ENCODE measurements at regions not wholly inside any gene's neighbourhood (a gene's known extent, or its start where the extent isn't known, plus 50 kb on each side); places are given as distances from the start of the nearest gene placed in this dataset.

GRCh38 chr5:68154119-68154857 is 61.3 kb upstream of the PIK3R1 start:
- Mint-ChIP-seq H3K27ac (ENCODE audit: unreplicated experiment) (no peak overlapping the region), H3K9me3 (ENCODE audit: unreplicated experiment) (no peaks in the 10 kb centered on the region), H3K27me3 (ENCODE audit: low read depth, unreplicated experiment) (no peaks in the 10 kb centered on the region), H3K4me3 (ENCODE audit: unreplicated experiment) (no peak overlapping the region), H3K4me1 (ENCODE audit: low read depth, unreplicated experiment) (peaks cover 1% of the 10 kb centered on the region), H3K36me3 (ENCODE audit: low read depth, unreplicated experiment) (no peaks in the 10 kb centered on the region)
- no peak for FAIRE-seq
- no peak for TF ChIP-seq CTCF (IDR thresholded peaks at IDR 0.05; ENCODE audit: insufficient read depth, low read depth, low read length)
- TF ChIP-seq EZH2 (IDR thresholded peaks at IDR 0.05; ENCODE audit: insufficient read depth, low read length): no peak
- no peak overlapping the region for H3K9ac ChIP-seq (ENCODE audit: low read length)
- H3K9me3 ChIP-seq (ENCODE audit: insufficient read depth, low read depth, low read length): no peaks in the 10 kb centered on the region
- no peaks in the 10 kb centered on the region for H3K4me1 ChIP-seq (ENCODE audit: insufficient read depth, low read length)
- no peak overlapping the region for H3K4me2 ChIP-seq (ENCODE audit: low read length)
- H3K4me3 ChIP-seq (ENCODE audit: insufficient read depth, low read depth, low read length): no peak overlapping the region
- H4K20me1 ChIP-seq (ENCODE audit: insufficient read depth, low read length): no peaks in the 10 kb centered on the region
- H3K36me3 ChIP-seq (ENCODE audit: insufficient read depth, low read length): no peaks in the 10 kb centered on the region
- H3K27me3 ChIP-seq (ENCODE audit: insufficient read depth, low read length): no peaks in the 10 kb centered on the region
- no peak overlapping the region for H2AFZ ChIP-seq (ENCODE audit: low read depth, low read length)
- H3K27ac ChIP-seq (ENCODE audit: low read depth, low read length): no peak overlapping the region
- no peaks in the 10 kb centered on the region for H3K79me2 ChIP-seq (ENCODE audit: insufficient read depth, low read length)
- no peak for DNase-seq (ENCODE audit: low read depth)

- no peak overlapping the region for H3K4me2 ChIP-seq (ENCODE audit: low read length)
- Mint-ChIP-seq H3K4me3 (ENCODE audit: unreplicated experiment) (no peak overlapping the region), H3K36me3 (ENCODE audit: low read depth, unreplicated experiment) (no peaks in the 10 kb centered on the region), H3K27ac (ENCODE audit: unreplicated experiment) (no peak overlapping the region), H3K27me3 (ENCODE audit: low read depth, unreplicated experiment) (no peaks in the 10 kb centered on the region), H3K4me1 (ENCODE audit: low read depth, unreplicated experiment) (peaks cover 5% of the 10 kb centered on the region), H3K9me3 (ENCODE audit: unreplicated experiment) (no peaks in the 10 kb centered on the region)
- H3K27me3 ChIP-seq (ENCODE audit: insufficient read depth, low read length): no peaks in the 10 kb centered on the region
- H3K79me2 ChIP-seq (ENCODE audit: insufficient read depth, low read length): no peaks in the 10 kb centered on the region
- H3K4me1 ChIP-seq (ENCODE audit: insufficient read depth, low read length): peaks cover 4% of the 10 kb centered on the region
- DNase-seq (ENCODE audit: low read depth) (no peak), FAIRE-seq (no peak)
- no peaks in the 10 kb centered on the region for H3K36me3 ChIP-seq (ENCODE audit: insufficient read depth, low read length)
- TF ChIP-seq CTCF (IDR thresholded peaks at IDR 0.05; ENCODE audit: insufficient read depth, low read depth, low read length): no peak
- no peak for TF ChIP-seq EZH2 (IDR thresholded peaks at IDR 0.05; ENCODE audit: insufficient read depth, low read length)
- H3K27ac ChIP-seq (ENCODE audit: low read depth, low read length): no peak overlapping the region
- H3K9ac ChIP-seq (ENCODE audit: low read length): no peak overlapping the region
- no peaks in the 10 kb centered on the region for H4K20me1 ChIP-seq (ENCODE audit: insufficient read depth, low read length)
- no peaks in the 10 kb centered on the region for H3K9me3 ChIP-seq (ENCODE audit: insufficient read depth, low read depth, low read length)
- no peak overlapping the region for H2AFZ ChIP-seq (ENCODE audit: low read depth, low read length)
- H3K4me3 ChIP-seq (ENCODE audit: insufficient read depth, low read depth, low read length): no peak overlapping the region
Observed at GRCh38 chr5:68151812-68152211, 63.7 kb upstream of the PIK3R1 start.

GRCh38 chr5:68149189-68149588 is 66.4 kb upstream of the PIK3R1 start:
- Mint-ChIP-seq H3K27ac (ENCODE audit: unreplicated experiment) (no peak overlapping the region), H3K27me3 (ENCODE audit: low read depth, unreplicated experiment) (no peaks in the 10 kb centered on the region), H3K9me3 (ENCODE audit: unreplicated experiment) (no peaks in the 10 kb centered on the region), H3K4me1 (ENCODE audit: low read depth, unreplicated experiment) (peaks cover 5% of the 10 kb centered on the region), H3K36me3 (ENCODE audit: low read depth, unreplicated experiment) (no peaks in the 10 kb centered on the region), H3K4me3 (ENCODE audit: unreplicated experiment) (no peak overlapping the region)
- no peaks in the 10 kb centered on the region for H3K79me2 ChIP-seq (ENCODE audit: insufficient read depth, low read length)
- H3K9ac ChIP-seq (ENCODE audit: low read length): no peak overlapping the region
- peaks cover 4% of the 10 kb centered on the region for H3K4me1 ChIP-seq (ENCODE audit: insufficient read depth, low read length)
- H3K4me3 ChIP-seq (ENCODE audit: insufficient read depth, low read depth, low read length): no peak overlapping the region
- TF ChIP-seq EZH2 (IDR thresholded peaks at IDR 0.05; ENCODE audit: insufficient read depth, low read length) (no peak), CTCF (IDR thresholded peaks at IDR 0.05; ENCODE audit: insufficient read depth, low read depth, low read length) (no peak)
- no peaks in the 10 kb centered on the region for H4K20me1 ChIP-seq (ENCODE audit: insufficient read depth, low read length)
- no peak overlapping the region for H2AFZ ChIP-seq (ENCODE audit: low read depth, low read length)
- H3K27me3 ChIP-seq (ENCODE audit: insufficient read depth, low read length): no peaks in the 10 kb centered on the region
- DNase-seq (ENCODE audit: low read depth) (peak; percentile 89), FAIRE-seq (no peak)
- no peaks in the 10 kb centered on the region for H3K9me3 ChIP-seq (ENCODE audit: insufficient read depth, low read depth, low read length)
- H3K36me3 ChIP-seq (ENCODE audit: insufficient read depth, low read length): no peaks in the 10 kb centered on the region
- H3K4me2 ChIP-seq (ENCODE audit: low read length): no peak overlapping the region
- H3K27ac ChIP-seq (ENCODE audit: low read depth, low read length): no peak overlapping the region

Data from astrocyte (in vitro differentiated cells and primary cell).